Fibroblast of skin of scalp (primary cell): ENCODE measurements at regions not wholly inside any gene's neighbourhood (a gene's known extent, or its start where the extent isn't known, plus 50 kb on each side); places are given as distances from the start of the nearest gene placed in this dataset.

Experiments
- DNase-seq: peaks from one replicate; pipeline ENCODE4 v3.0.0-alpha.2; 2013

GRCh38 chr5:6872441-6873160, 159.4 kb downstream of the TENT4A start:
- no peak for DNase-seq

GRCh38 chr5:6873359-6873758, 160.1 kb downstream of the TENT4A start:
- DNase-seq, result no peak

GRCh38 chr5:6875376-6875775, 162.1 kb downstream of the TENT4A start:
- no peak for DNase-seq

- no peak for DNase-seq
These were observed 165.0 kb downstream of the TENT4A start for GRCh38 chr5:6877986-6878828.

- DNase-seq, result no peak
These were observed 172.3 kb downstream of the TENT4A start for GRCh38 chr5:6885581-6885980.

- no peak for DNase-seq
These were observed 173.6 kb downstream of the TENT4A start for GRCh38 chr5:6886866-6887265.

- no peak for DNase-seq
These were observed 175.8 kb downstream of the TENT4A start for GRCh38 chr5:6889030-6889429.

GRCh38 chr5:6899221-6899620, 186.0 kb downstream of the TENT4A start:
- DNase-seq, result no peak

GRCh38 chr5:6900247-6901227, 187.3 kb downstream of the TENT4A start:
- DNase-seq, result no peak

- no peak for DNase-seq
These were observed 188.9 kb downstream of the TENT4A start for GRCh38 chr5:6902094-6902493.

GRCh38 chr5:6902597-6902996, 189.4 kb downstream of the TENT4A start:
- no peak for DNase-seq

GRCh38 chr5:6903934-6904333, 190.7 kb downstream of the TENT4A start:
- DNase-seq, result no peak

GRCh38 chr5:6904860-6905259, 191.6 kb downstream of the TENT4A start:
- DNase-seq, result no peak

GRCh38 chr5:6905423-6905822, 192.2 kb downstream of the TENT4A start:
- DNase-seq, result no peak

GRCh38 chr5:6905883-6906282, 192.7 kb downstream of the TENT4A start:
- DNase-seq, result peak; percentile 6

- no peak for DNase-seq
These were observed 194.2 kb downstream of the TENT4A start for GRCh38 chr5:6907320-6907918.

- DNase-seq, result no peak
These were observed 196.7 kb downstream of the TENT4A start for GRCh38 chr5:6909901-6910300.

GRCh38 chr5:6910950-6911349, 197.7 kb downstream of the TENT4A start:
- DNase-seq, result no peak

GRCh38 chr5:6914347-6914746, 201.1 kb downstream of the TENT4A start:
- no peak for DNase-seq

- DNase-seq, result no peak
These were observed 202.3 kb downstream of the TENT4A start for GRCh38 chr5:6915574-6915973.

GRCh38 chr5:6918255-6918654, 205.0 kb downstream of the TENT4A start:
- DNase-seq, result no peak

- DNase-seq, result no peak
These were observed 207.5 kb downstream of the TENT4A start for GRCh38 chr5:6920628-6921256.
